ENCODE measurements at regions not wholly inside any gene's neighbourhood (a gene's known extent, or its start where the extent isn't known, plus 50 kb on each side); places are given as distances from the start of the nearest gene placed in this dataset.

GRCh38 chr5:162719720-162720119, 652.1 kb downstream of the GABRG2 start:
- ATAC-seq (ENCODE audit: low FRiP score) (no peak), DNase-seq (ENCODE audit: low spot score) (no peak)
- TF ChIP-seq, protein P1, sequence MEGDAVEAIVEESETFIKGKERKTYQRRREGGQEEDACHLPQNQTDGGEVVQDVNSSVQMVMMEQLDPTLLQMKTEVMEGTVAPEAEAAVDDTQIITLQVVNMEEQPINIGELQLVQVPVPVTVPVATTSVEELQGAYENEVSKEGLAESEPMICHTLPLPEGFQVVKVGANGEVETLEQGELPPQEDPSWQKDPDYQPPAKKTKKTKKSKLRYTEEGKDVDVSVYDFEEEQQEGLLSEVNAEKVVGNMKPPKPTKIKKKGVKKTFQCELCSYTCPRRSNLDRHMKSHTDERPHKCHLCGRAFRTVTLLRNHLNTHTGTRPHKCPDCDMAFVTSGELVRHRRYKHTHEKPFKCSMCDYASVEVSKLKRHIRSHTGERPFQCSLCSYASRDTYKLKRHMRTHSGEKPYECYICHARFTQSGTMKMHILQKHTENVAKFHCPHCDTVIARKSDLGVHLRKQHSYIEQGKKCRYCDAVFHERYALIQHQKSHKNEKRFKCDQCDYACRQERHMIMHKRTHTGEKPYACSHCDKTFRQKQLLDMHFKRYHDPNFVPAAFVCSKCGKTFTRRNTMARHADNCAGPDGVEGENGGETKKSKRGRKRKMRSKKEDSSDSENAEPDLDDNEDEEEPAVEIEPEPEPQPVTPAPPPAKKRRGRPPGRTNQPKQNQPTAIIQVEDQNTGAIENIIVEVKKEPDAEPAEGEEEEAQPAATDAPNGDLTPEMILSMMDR (IDR thresholded peaks at IDR 0.05), result no peak

DNA sequence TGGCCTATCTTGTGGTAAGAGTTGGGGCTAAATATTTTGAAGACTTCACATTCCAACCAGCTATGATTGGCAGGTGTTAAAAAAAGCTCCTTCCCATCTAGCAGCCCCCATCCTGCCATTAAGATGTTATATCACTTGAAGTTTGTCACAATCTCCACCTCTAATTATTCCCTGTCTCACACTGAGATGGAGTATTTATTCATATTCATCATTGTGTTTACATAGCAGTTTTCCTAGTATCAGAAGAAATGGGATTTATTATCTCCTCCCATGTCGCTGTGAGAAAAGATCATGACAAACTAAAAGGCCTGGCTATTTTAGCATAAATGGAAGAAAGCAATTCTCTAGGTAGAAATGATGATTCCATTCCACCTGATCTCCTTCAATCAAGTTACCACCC, 653.6 kb downstream of the GABRG2 start:
- DNase-seq (ENCODE audit: low spot score) (no peak), ATAC-seq (ENCODE audit: low FRiP score) (no peak)
- TF ChIP-seq, protein P1 (IDR thresholded peaks at IDR 0.05), result no peak

DNA sequence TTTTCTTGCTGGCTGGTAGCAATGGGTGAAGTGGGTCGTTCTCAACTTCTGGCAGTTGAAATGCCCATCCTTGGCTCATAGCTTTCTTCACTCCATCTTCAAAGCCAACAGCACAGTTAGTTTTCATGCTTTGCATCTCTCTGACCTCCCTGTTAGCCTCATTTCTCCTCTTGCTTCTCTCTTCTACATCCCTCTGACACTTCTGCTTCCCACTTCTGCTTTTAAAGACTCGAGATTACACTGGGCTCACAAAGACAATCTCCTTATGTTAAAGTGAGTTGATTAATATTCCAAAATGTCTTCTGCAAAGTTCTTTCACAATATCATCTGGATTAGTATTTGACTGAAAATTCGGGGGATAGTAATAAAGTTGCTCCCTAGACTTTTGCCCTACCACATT, 684.8 kb upstream of the CCNG1 start:
- DNase-seq (ENCODE audit: low spot score) (no peak), ATAC-seq (ENCODE audit: low FRiP score) (no peak)
- TF ChIP-seq, protein P1 (IDR thresholded peaks at IDR 0.05), result no peak

DNA sequence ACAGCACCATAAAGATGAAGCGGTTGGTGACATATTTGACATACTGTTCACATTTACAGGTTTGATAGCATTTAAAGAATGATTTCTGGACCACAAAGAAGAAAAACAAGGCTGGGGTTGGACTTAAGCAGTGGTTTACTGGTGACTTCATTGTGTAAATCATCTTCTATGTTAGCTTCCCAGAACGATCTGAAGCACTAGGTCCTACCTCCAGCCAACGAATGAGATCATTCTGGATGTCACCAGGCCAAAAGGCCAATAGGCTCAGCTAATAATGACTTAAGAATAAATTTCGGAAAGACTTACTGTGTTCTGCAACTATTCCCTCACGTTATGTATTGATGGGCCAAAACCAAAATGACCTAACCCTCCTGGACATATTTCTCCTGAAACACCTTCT, 675.3 kb upstream of the CCNG1 start:
- DNase-seq (ENCODE audit: low spot score) (no peak), ATAC-seq (ENCODE audit: low FRiP score) (no peak)
- TF ChIP-seq, protein P1 (IDR thresholded peaks at IDR 0.05), result no peak

DNA sequence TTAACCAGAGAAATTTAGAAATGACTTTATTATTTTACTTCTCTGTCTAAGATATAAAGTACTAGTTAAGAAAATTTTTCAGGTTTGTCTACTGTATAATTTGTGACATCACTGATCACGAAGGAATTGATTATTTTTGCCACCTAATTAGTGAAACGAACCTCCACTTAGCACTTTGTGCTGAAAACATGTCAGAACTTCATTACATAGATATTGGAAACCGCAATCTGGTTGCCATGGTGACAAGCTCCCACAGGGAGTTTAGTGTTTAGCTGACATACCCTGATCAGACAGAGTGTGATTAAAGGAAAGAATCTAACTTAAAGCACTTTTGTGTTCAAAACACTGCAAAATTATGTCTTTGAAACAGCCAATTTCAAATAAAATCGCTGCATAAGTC, 668.4 kb upstream of the CCNG1 start:
- ATAC-seq (ENCODE audit: low FRiP score) (no peak), DNase-seq (ENCODE audit: low spot score) (no peak)
- TF ChIP-seq, protein P1 (IDR thresholded peaks at IDR 0.05), result no peak

DNA sequence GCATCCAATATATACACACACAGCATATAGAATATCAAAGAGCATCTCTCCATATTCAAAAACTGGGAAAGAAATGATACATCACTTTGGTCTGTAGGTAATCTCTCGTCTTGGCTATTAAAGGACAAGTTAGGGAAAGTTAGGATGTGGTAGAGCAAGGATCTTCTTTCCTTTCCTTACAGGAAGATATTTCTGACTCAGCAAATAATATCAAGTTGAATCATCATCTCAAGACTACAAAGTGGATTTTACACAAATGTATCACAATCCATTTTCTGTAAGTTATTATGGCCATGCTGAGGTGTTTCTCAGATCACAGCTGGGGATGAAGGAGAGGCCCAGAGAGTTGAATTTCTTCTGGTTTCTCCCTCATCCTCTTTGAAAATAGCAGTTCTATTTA, 651.7 kb upstream of the CCNG1 start:
- TF ChIP-seq, protein P1 (IDR thresholded peaks at IDR 0.05), result no peak
- ATAC-seq (ENCODE audit: low FRiP score), result no peak
- no peak for DNase-seq (ENCODE audit: low spot score)

DNA sequence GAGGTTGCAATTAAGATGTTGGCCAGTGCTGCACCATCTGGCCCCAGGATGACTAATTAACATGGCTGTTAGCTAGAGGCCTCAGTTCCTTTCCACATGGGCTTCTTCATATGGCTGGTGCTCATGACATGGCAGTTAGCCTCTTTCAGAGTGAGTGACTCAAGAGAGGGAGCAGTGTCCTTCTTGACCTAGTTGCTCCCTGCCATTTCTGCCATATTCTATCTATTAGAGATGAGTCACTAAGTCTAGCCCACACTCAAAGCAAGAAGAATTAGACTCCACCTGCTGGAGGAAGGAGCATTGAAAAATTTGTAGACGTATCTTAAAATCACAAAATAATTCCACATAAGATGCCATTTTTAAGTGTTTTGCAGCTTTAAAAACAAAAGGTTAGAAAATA, 651.2 kb upstream of the CCNG1 start:
- DNase-seq (ENCODE audit: low spot score) (no peak), ATAC-seq (ENCODE audit: low FRiP score) (no peak)
- TF ChIP-seq, protein P1 (IDR thresholded peaks at IDR 0.05), result no peak
